Inferior parietal cortex (tissue), 1 donor: ENCODE measurements at regions not wholly inside any gene's neighbourhood (a gene's known extent, or its start where the extent isn't known, plus 50 kb on each side); places are given as distances from the start of the nearest gene placed in this dataset.

ENCODE experiments used
- DNase-seq: peaks from one replicate; pipeline ENCODE4 v3.0.0-alpha.2; 2016; ENCODE audit errors: extremely low spot score

- no peak for DNase-seq
Observed at GRCh38 chr10:28811639-28812349, 134.5 kb downstream of the BAMBI start.

DNA sequence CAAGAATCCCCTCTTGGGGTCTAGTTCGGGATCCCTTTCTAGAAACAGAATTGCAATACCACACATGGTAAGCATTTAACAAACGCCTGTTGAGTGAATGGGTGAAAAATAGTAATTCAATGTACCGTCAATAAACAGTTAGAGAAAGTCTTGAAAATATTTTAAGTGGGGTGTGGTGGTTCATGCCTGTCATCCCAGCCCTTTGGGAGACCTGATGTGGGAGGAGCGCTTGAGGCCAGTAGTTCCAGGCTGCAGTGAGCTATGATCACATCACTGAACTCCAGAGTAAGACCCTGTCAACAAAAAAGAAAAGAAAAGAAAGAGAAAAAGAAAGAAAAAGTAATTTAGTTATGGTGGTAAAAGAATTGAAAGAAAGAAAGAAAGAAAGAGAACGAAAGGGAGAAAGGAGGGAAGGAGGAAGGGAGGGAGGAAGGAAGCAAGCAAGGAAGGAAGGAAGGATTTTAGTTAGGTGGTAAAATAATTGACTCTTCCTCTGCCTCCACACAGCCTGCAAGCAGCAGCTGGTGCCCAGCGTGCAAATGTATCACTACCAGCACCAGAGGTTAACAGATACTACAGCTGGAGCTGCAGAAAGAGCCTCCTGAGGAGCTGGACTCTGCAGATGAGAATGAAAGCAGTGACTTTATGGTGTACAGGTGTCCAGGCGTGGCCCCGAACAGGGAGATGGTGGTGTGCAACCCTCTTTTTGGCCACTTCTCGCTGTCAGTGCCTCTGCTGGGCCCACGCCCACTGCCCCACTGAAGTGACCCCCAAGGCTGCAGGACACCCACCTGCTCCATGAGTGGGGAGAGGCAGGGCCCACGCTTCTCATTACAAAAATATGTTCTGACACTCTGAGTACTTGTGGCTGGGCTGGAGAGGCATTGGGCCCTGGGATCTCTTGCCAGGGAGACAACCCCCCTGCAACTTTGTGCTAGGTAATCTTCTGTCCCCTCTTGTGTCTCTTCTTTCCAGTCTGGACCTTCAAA lies 135.4 kb downstream of the BAMBI start:
- DNase-seq, result no peak

- DNase-seq, result no peak
Observed at GRCh38 chr10:28815681-28816080, 138.4 kb downstream of the BAMBI start.

DNA sequence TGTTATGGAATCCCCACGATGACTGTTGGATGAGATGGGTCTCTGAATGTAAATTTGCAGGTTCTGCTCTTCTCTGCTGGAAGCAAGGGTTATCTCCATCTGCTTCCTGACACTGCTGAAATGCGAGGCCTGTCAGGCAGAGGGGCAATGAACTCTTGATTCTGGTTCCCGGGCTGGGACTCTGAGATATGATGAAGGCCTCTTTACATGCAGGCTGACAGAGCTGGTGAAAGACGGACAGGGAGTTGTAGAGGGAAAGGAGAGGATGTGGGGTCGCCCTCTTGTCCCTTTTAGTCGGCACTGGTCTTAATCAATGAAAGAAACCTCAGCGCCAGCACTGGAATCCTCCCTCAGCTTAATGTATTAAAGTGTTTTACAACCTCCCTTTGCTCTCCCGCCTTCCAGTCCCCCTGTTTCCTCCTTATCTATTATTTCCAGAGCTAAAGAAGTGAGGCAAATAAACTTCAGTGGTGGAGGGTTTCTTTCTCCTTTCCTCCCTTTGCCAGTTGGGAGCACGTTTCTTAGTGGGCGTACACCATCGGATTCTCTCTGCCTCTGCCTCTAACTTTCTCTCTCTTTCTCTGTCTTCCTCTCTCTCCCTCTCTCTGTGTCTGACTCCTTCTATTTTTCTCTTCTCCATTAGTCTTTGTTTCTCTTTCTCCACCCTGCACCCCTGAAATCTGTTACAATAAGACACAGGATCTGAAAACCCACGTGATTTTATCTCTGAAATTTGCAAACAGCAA lies 145.6 kb downstream of the BAMBI start:
- DNase-seq, result no peak

DNA sequence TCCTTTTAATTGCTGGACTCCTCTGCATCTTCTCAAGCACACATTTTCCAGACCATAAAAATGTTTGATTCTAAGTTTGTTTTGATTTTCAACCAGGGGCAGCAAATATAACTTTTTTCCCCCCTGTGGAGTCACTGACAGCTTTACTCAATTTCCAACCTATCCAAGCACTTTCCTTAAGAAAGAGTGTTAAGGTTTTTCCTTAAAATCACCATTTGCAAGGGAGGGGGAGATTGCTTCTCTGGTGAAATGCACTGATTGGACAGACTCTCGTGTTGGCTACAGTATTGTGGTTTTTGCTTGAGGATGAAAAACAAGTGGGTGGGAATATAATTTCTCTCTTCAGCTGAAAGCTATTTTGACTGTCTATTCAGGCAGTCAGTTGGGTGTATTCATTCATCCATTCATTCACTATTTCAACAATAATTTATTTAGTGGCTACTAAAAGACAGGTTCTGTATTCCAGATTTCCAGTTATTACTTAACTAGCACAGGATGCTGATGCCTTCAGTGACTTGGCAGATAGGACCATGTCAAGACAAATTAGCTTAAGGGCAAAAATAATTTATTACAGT lies 146.3 kb downstream of the BAMBI start:
- no peak for DNase-seq

GRCh38 chr10:28833313-28833712 lies 156.0 kb downstream of the BAMBI start:
- DNase-seq, result no peak

- no peak for DNase-seq
Observed at GRCh38 chr10:28836435-28836743, 159.1 kb downstream of the BAMBI start.

DNA sequence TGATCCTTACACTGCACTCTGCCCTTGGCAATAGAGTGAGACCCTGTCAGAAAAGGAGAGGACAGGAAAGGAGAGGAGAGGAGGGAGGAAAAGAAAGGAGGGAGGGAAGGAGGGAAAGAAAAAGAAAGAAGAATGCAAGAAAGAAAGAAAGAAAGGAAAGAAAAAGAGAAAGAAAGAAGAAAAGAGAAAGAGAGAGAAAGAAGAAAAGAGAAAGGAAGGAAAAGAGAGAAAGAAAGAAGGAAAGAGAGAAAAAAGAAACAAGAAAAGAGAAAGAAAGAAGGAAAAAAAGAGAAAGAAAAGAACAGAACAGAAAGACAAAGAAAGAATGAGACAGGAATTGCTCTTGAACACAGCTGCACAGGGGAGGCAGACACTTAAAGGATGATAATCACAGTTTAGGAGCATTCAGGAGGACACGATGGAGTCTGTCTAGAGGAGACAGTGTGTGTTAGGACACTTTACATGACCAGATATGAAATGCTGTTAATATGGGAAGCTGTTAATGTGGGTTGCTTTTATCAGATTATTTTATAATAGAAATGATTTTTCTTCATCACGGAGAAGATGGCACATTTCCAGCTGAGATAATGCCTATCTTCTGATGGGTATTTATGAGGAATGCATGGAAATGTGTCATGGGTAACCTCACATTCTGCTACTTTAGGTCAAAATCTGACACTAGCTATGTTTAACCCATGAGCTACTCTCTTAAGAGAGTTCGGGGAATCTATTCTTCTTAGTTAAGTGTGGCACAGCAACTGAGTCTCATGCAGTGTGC lies 160.5 kb downstream of the BAMBI start:
- no peak for DNase-seq

GRCh38 chr10:28838908-28839307 lies 161.6 kb downstream of the BAMBI start:
- no peak for DNase-seq

DNA sequence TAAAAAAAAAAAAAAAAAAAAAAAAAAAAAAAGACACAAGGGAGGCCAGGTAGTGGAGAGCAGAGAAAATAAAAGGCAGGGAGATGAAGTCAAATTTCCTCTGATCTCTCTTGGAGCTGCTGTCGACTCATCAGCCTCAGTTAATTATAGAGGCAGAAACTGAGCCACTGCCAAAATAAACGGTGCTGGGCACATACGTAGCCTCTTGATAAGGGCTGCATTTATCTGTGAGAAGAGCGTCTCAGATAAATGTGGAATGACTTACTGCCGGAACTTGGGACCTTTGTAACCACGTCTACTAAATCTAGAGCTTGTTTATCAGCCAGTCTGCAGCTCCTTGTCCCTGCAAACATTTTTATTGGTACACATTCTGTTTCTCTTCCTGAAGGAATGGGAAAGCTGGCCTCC lies 162.3 kb downstream of the BAMBI start:
- DNase-seq, result no peak

- no peak for DNase-seq
Observed at GRCh38 chr10:28840202-28840601, 162.9 kb downstream of the BAMBI start.

DNA sequence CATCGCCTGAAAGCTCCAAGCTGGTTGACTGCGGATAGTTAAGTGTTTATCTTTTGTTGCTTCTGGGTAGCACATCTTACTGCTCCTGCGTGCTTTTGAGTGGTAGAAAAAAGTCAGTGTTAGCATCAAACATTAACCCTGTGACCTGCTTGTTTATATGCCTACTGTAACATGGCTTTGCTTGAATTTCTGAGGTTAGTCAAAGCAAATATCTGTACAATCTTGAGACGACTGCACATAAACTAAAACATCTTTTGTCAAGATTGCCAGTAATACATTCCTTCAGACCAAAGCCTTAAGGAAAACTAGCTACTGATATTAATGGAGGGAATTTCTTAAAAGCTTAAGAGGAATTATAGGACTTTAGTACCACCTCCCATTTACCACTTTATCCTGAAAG lies 163.7 kb downstream of the BAMBI start:
- no peak for DNase-seq

GRCh38 chr10:28841625-28842024 lies 164.3 kb downstream of the BAMBI start:
- DNase-seq, result no peak

- DNase-seq, result no peak
Observed at GRCh38 chr10:28842321-28842720, 165.0 kb downstream of the BAMBI start.

- no peak for DNase-seq
Observed at GRCh38 chr10:28845009-28845682, 167.8 kb downstream of the BAMBI start.

DNA sequence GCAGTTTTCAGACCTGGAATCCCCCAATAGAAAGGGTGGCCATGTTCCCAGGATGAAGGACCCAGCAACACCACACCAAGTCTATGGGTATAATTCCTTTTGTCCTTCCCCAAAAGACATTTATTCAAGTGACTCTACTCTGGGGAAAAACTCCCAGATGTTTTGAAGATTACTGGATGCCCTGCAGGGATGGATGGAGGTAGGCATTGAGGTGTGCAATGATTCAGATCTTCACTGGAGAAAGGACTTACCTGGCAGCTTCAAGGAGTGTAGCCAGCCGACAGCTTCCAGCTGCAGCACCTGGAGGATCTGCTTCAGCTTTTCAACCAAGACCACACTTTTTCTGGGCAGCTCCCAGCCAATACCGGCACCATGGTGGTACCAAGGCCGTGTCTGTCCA lies 172.0 kb downstream of the BAMBI start:
- no peak for DNase-seq

DNA sequence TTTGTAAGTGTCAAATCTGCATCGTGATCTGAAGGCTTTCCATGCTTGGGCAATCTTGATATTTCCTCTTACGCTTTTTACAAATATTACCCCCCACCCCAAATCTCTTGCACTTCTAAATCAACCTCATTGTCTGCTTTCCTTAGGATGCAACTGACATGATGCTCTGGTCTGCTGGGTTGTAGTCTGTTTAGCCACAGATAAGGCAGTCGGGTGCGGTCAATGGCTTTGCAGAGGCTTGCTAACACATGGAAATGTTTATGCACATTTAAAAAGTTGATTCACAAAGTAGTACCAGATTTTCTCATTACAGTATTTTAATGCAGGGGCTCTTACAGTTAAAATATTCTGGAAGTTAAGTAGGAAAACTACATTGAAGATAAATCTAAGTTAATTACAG lies 172.5 kb downstream of the BAMBI start:
- no peak for DNase-seq

DNA sequence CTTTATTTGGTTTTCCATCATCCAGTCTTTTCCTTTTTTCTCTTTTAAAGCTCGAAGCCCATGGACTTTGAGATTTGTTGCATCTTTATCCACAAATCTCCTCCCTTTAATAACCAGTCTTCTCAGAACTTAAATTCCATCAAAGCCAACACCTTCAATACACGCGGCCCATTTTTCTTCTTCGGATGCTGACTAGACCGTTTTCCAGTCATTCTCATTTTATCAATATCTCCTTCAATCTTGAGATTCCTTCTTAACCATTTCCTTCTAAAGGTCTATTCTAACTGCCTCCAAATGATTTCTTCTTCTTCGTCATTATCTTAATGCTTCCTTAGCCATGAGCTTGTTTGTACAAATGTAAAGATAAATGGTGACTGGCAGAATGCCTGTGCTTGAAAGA lies 173.5 kb downstream of the BAMBI start:
- DNase-seq, result no peak

DNA sequence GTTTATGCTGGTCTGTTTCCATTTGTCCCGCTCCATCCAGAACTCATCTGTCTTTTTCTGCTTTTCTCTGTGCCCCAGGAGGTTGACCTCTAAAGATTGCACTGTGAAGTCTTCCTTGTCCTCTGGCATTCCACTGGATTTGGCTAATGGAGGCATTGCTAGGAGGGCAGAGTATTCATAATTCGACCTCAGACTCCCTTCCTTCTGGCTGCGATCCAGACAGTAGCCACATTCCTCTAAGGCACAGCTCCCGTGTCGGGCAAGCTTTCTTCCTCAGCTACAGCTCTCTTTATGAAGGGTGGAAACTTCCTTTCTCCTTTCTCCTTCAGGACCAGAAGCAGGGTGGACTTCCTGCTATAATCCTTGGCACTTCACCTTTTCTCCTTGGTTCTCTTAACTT lies 175.9 kb downstream of the BAMBI start:
- DNase-seq, result no peak

DNA sequence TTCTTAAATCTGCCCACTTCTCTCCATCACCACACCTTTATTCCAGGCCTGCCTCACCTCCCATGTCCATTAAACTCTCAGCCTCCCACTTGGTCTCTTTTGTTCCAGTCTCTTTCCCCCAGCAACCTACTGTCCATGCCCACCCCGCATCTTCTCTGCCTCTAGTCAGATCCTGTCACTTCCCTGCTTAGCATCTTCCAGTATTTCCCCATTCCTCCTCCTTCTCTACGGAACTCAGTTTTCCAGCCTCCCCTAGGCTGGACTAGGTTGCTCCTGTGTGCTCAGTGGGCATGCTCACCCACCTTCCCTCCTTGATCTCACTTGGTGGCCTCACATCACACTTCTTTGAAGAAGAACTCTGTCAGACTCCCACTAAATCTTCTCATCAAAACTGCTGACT lies 179.8 kb downstream of the BAMBI start:
- no peak for DNase-seq

- no peak for DNase-seq
Observed at GRCh38 chr10:28858646-28859045, 181.3 kb downstream of the BAMBI start.
